A673 (cell line): ENCODE measurements at regions not wholly inside any gene's neighbourhood (a gene's known extent, or its start where the extent isn't known, plus 50 kb on each side); places are given as distances from the start of the nearest gene placed in this dataset.

Source experiments
- BruUV-seq: library from RNA; stranded (reverse); fragments of 400-500 nt; replicated peaks from 2 replicates; lab custom pipeline; 2021; lab: Mats Ljungman, UMichigan
- CTCF ChIA-PET: fragments of 300-600 bp; sonication (Branson Sonifier 250); formaldehyde crosslinking; loops from one replicate; lab custom pipeline; 2022; ENCODE audit warnings: antibody characterized with exemption; lab: Charles Lee
- POLR2A ChIA-PET: fragments of 300-600 bp; sonication (Branson Sonifier 250); formaldehyde crosslinking; loops from one replicate; lab custom pipeline; 2022; ENCODE audit warnings: antibody characterized with exemption; ENCODE audit not compliant: low non-redundant PET; lab: Charles Lee
- DNase-seq: peaks from one replicate; pipeline ENCODE4 v3.0.0-alpha.2; 2015; ENCODE audit warnings: low spot score
- H3K27ac ChIP-seq: fragments of 200-600 bp; sonication (generic); 2 replicates; pipeline ENCODE4 v1.5.1; 2016; ENCODE audit warnings: mixed run types, low read depth, mild to moderate bottlenecking, mixed read lengths, antibody characterized with exemption, low read length; ENCODE audit not compliant: poor library complexity, severe bottlenecking
- H3K27me3 ChIP-seq: fragments of 200-600 bp; sonication (generic); replicated peaks from 2 replicates; pipeline ENCODE4 v1.6.1; 2017; ENCODE audit warnings: mixed run types, low read depth, mild to moderate bottlenecking, mixed read lengths, antibody characterized with exemption, low read length; ENCODE audit not compliant: insufficient read depth, poor library complexity
- H3K36me3 ChIP-seq: fragments of 200-600 bp; sonication (generic); 2 replicates; pipeline ENCODE4 v1.6.1; 2016; ENCODE audit warnings: mixed run types, mild to moderate bottlenecking, mixed read lengths, antibody characterized with exemption, low read length; ENCODE audit not compliant: insufficient read depth, poor library complexity, severe bottlenecking
- H3K4me1 ChIP-seq: fragments of 200-600 bp; sonication (generic); 2 replicates; pipeline ENCODE4 v1.6.1; 2017; ENCODE audit warnings: mixed run types, mild to moderate bottlenecking, mixed read lengths, antibody characterized with exemption, low read length; ENCODE audit not compliant: insufficient read depth, poor library complexity, severe bottlenecking
- H3K4me3 ChIP-seq: fragments of 200-600 bp; sonication (generic); 2 replicates; pipeline ENCODE4 v1.5.1; 2016; ENCODE audit warnings: low read depth, mixed run types, mild to moderate bottlenecking, mixed read lengths, low read length; ENCODE audit not compliant: poor library complexity, severe bottlenecking
- H3K9me3 ChIP-seq: fragments of 200-600 bp; sonication (generic); 2 replicates; pipeline ENCODE4 v1.6.1; 2016; ENCODE audit warnings: mixed run types, low read depth, mild to moderate bottlenecking, mixed read lengths, antibody characterized with exemption, low read length; ENCODE audit not compliant: poor library complexity, severe bottlenecking
- CTCF ChIP-seq: fragments of 300-800, 200-600 bp; sonication (generic); conservative IDR thresholded peaks from 2 replicates; pipeline ENCODE4 v1.5.1; 2017; ENCODE audit warnings: low read depth, mild to moderate bottlenecking, antibody characterized with exemption, low read length, moderate library complexity, mixed read lengths
- EZH2 ChIP-seq: fragments of 200-600 bp; sonication (generic); IDR thresholded peaks from 2 replicates; pipeline ENCODE4 v1.6.1; 2017; ENCODE audit warnings: borderline replicate concordance, low read depth, mild to moderate bottlenecking, mixed read lengths, antibody characterized with exemption, low read length; ENCODE audit not compliant: poor library complexity, severe bottlenecking
- intact Hi-C: fragments of 100-400 bp; cut with micrococcal nuclease; formaldehyde crosslinking; loops from one replicate; pipeline ENCODE4 v1.10.0; 2022; ENCODE audit not compliant: unreplicated experiment

DNA sequence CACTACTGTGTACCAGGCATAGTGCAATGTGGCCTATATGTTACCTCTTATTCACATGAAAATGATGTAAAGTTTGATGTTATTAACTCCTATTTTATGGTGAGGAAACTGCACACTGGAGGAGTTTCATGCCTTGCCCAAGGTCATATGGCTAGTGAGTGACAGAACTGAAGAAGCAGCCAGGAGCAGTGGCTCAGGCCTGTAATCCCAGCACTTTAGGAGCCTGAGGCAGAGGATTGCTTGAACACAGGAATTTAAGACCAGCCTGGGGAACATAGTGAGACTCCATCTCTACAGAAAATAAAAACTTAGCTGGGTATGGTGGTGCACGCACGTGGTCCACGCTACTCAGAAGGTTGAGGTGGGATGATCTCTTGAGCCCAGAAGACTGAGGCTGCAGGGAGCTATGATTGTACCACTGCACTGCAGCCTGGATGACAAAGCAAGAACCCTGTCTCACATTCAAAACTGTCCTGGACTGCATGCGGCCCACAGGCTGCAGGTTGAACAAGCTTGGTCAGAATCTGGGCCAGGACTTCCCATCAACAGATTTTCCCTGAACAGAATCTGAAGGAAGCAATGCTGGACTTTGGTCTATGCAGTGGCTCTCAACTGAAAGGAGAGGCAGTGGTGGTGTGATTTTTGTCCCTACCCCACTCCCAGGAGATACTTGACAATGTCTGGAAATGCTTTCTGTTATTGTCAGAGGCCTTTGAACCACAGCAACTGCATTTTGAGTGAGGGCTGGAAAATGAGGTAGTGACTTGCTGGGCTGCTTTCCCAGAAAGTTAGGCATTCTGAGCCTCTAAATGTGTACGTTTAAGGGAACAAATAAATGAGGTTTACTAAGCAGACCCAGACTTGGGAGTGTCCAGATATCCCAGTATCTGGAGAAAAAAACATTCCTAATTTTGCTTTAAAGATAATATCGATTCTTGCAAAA, 479.5 kb downstream of the TMEM114 start:
- intact Hi-C loops: no loop called here
- BruUV-seq: no TSS peak
- no peaks in the 10 kb centered on the region for H3K4me1 ChIP-seq
- ChIA-PET CTCF (no interaction called here), POLR2A (no interaction called here)
- no peak overlapping the region for H3K4me3 ChIP-seq
- H3K36me3 ChIP-seq: no peaks in the 10 kb centered on the region
- H3K27ac ChIP-seq: no peak overlapping the region
- H3K9me3 ChIP-seq: no peaks in the 10 kb centered on the region
- TF ChIP-seq EZH2 (no peak), CTCF (no peak)
- DNase-seq: no peak
- H3K27me3 ChIP-seq: no peaks in the 10 kb centered on the region

DNA sequence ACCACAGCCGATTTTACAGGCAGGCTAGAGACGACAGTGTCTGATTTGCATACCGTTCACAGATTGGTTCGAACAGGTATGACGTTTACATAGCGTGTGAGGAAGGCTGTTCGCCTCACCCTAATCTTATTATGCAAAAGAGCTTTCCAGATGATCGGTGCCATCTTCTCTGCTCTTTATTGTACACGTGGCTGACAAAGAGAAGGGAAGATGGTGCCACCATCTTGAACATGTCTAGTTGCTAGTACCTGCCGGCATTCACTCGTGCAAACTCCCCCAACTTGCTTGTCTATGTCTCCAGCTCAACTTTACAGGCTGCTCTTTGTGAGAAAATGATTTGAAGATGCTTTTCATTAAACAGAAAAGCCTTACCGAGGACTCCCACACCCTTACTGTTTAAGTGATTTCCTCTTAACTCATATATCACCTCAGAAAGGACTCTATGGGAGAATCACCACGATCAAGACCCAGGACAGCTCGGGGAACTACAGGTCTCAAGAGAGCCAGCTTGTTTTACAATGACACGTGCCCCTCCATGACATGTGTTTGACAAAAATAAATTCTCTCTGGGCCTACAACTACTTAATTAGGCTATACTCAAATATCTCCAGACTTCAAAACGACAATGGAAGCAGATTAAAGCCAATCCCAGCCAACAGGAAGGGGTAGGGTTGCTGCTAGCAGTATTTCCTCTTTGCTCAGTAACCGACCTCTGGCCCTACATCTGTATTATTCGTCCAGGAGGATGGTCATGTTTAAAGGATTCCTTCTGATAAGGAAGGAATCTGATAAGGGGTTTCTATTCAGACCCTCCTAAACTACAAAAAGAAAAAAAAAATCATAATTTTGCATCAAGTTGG, 480.6 kb downstream of the TMEM114 start:
- ChIA-PET CTCF (no interaction called here), POLR2A (no interaction called here)
- Histone ChIP-seq H3K4me3 (no peak overlapping the region), H3K4me1 (no peaks in the 10 kb centered on the region), H3K27me3 (no peaks in the 10 kb centered on the region), H3K27ac (no peak overlapping the region), H3K36me3 (no peaks in the 10 kb centered on the region), H3K9me3 (no peaks in the 10 kb centered on the region)
- intact Hi-C loops: no loop called here
- DNase-seq: no peak
- no TSS peak for BruUV-seq
- TF ChIP-seq CTCF: no peak
- TF ChIP-seq EZH2: no peak

GRCh38 chr16:8108991-8109509, 481.3 kb downstream of the TMEM114 start:
- Histone ChIP-seq H3K9me3 (no peaks in the 10 kb centered on the region), H3K36me3 (no peaks in the 10 kb centered on the region), H3K4me1 (no peaks in the 10 kb centered on the region), H3K27me3 (no peaks in the 10 kb centered on the region), H3K4me3 (no peak overlapping the region), H3K27ac (no peak overlapping the region)
- no peak for DNase-seq
- intact Hi-C loops: no loop called here
- CTCF ChIA-PET: no interaction called here
- BruUV-seq: no TSS peak
- TF ChIP-seq EZH2 (no peak), CTCF (no peak)
- POLR2A ChIA-PET: no interaction called here
